SU-DHL-6 (cell line): ENCODE measurements at regions not wholly inside any gene's neighbourhood (a gene's known extent, or its start where the extent isn't known, plus 50 kb on each side); places are given as distances from the start of the nearest gene placed in this dataset.

Experiments used
- CTCF ChIP-seq: fragments of 200-600 bp; sonication (generic); IDR thresholded peaks from one replicate; pipeline ENCODE4 v1.5.1; 2017; ENCODE audit warnings: antibody characterized with exemption, mild to moderate bottlenecking, low read length, moderate library complexity; ENCODE audit not compliant: insufficient read depth, poor library complexity, severe bottlenecking
- EZH2phosphoT487 ChIP-seq: fragments of 200-600 bp; sonication (generic), shearing (Covaris generic); conservative IDR thresholded peaks from 2 replicates; pipeline ENCODE4 v1.6.1; 2018; ENCODE audit warnings: mild to moderate bottlenecking, antibody characterized with exemption, low read length, moderate library complexity, mixed read lengths

DNA sequence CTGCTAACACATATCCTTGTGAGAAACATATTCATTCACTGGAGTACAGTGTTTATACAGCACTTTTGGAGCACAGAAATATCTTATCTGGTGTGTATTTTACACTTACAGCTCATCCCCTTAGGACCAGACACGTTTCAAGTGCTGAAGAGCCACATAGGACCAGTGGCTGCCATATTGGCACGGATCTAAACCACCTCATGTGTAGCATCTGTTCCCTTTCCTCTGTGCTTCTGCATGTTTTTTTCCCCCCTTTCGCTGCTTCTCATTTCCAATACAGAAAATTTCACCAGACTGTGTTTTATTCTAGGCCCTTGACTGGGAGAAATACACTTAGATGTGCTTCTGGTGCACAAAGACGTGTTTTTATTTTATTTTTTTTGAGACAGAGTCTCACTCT, 69.7 kb upstream of the RBMX start:
- TF ChIP-seq CTCF, result no peak
- TF ChIP-seq EZH2phosphoT487, result no peak
